ENCODE measurements at regions not wholly inside any gene's neighbourhood (a gene's known extent, or its start where the extent isn't known, plus 50 kb on each side); places are given as distances from the start of the nearest gene placed in this dataset.

- DNase-seq = no peak
Observed at GRCh38 chr9:29800821-29801220, 2227.5 kb upstream of the C9orf72 start.

GRCh38 chr9:29802454-29802853 lies 2229.2 kb upstream of the C9orf72 start:
- no peak for DNase-seq

GRCh38 chr9:29806937-29807618 lies 2233.8 kb upstream of the C9orf72 start:
- DNase-seq = no peak

- DNase-seq = no peak
Observed at GRCh38 chr9:29816954-29817703, 2243.8 kb upstream of the C9orf72 start.

GRCh38 chr9:29822458-29822857 lies 2249.2 kb upstream of the C9orf72 start:
- DNase-seq = no peak

GRCh38 chr9:29826421-29826820 lies 2253.1 kb upstream of the C9orf72 start:
- no peak for DNase-seq

- no peak for DNase-seq
Observed at GRCh38 chr9:29830821-29831220, 2257.5 kb upstream of the C9orf72 start.

- DNase-seq = no peak
Observed at GRCh38 chr9:29838491-29839020, 2265.3 kb upstream of the C9orf72 start.

GRCh38 chr9:29844251-29844650 lies 2271.0 kb upstream of the C9orf72 start:
- DNase-seq = no peak

GRCh38 chr9:29850664-29851063 lies 2277.4 kb upstream of the C9orf72 start:
- no peak for DNase-seq

GRCh38 chr9:29861803-29862202 lies 2288.5 kb upstream of the C9orf72 start:
- no peak for DNase-seq

- DNase-seq = no peak
Observed at GRCh38 chr9:29865764-29866313, 2292.6 kb upstream of the C9orf72 start.

- DNase-seq = no peak
Observed at GRCh38 chr9:29866556-29866955, 2293.3 kb upstream of the C9orf72 start.

GRCh38 chr9:29873579-29873978 lies 2300.3 kb upstream of the C9orf72 start:
- no peak for DNase-seq

- DNase-seq = no peak
Observed at GRCh38 chr9:29875547-29875946, 2302.3 kb upstream of the C9orf72 start.

GRCh38 chr9:29882767-29883166 lies 2309.5 kb upstream of the C9orf72 start:
- no peak for DNase-seq

GRCh38 chr9:29906065-29906464 lies 2332.8 kb upstream of the C9orf72 start:
- DNase-seq = no peak

- DNase-seq = no peak
Observed at GRCh38 chr9:29928072-29928471, 2354.8 kb upstream of the C9orf72 start.

GRCh38 chr9:29939559-29939958 lies 2366.3 kb upstream of the C9orf72 start:
- DNase-seq = no peak

GRCh38 chr9:29945012-29945411 lies 2371.7 kb upstream of the C9orf72 start:
- no peak for DNase-seq

GRCh38 chr9:29958469-29958868 lies 2385.2 kb upstream of the C9orf72 start:
- DNase-seq = no peak

GRCh38 chr9:29965834-29966233 lies 2392.6 kb upstream of the C9orf72 start:
- DNase-seq = no peak

GRCh38 chr9:29966247-29966646 lies 2393.0 kb upstream of the C9orf72 start:
- DNase-seq = no peak

- no peak for DNase-seq
Observed at GRCh38 chr9:29968831-29969230, 2395.6 kb upstream of the C9orf72 start.

All from NCI-H1436 treated with DMSO at 0.1 percent for 48 hours (cell line).